KOPT-K1 (cell line): ENCODE measurements at regions not wholly inside any gene's neighbourhood (a gene's known extent, or its start where the extent isn't known, plus 50 kb on each side); places are given as distances from the start of the nearest gene placed in this dataset.

Experiments
- H3K27ac ChIP-seq: fragments of 200-600 bp; sonication (generic); 2 replicates; pipeline ENCODE4 v1.5.1; 2016; ENCODE audit warnings: antibody characterized with exemption, mild to moderate bottlenecking, low read depth, low read length; ENCODE audit not compliant: poor library complexity, severe bottlenecking
- H3K36me3 ChIP-seq: fragments of 200-600 bp; sonication (generic); 2 replicates; pipeline ENCODE4 v1.5.1; 2017; ENCODE audit warnings: antibody characterized with exemption, mild to moderate bottlenecking, low read length, moderate library complexity; ENCODE audit not compliant: insufficient read depth
- H3K9me3 ChIP-seq: fragments of 200-600 bp; sonication (generic); 2 replicates; pipeline ENCODE4 v1.5.1; 2017; ENCODE audit warnings: antibody characterized with exemption, low read length, mild to moderate bottlenecking; ENCODE audit not compliant: insufficient read depth, poor library complexity, severe bottlenecking

DNA sequence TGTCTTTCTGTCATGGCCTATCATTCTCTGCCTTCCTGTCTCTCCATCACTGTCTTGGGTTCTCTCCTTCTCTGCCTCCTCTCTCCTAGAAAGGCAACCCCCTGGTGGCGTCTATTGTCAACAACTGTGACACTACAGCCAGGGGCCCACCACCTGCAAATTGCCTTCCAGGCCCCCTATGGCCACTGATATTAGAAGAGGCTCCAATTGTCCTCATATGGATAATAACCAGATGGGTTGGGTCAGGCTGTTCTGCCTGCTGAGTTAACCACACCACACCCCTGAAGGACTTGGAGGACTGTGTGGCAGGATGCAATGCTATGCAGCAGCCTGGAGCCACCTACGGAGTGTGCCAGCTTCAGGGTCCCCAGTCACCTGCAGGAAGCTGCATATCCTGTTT is 665.0 kb downstream of the NTRK3 start:
- Histone ChIP-seq H3K36me3 (no peaks in the 10 kb centered on the region), H3K9me3 (peaks cover 4% of the 10 kb centered on the region), H3K27ac (no peak overlapping the region)

DNA sequence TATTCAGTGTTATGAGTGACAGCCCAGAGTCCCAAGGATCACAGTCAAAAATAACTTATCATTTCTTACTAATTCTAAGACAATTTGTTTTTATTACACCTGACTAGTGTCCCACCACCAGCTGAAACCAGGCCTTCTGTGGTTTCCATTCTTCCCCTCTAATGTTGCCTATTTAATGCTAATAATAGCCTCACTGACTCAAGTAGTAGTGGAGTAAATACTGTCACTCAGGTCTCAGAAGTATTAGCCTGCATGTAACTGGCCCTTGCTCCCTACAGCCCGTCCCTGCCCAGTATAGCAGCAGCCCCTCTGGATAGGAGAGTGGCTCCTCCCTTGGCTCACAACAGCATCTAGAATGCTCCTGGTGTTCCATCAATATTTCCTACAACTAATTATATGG is 665.5 kb downstream of the NTRK3 start:
- H3K36me3 ChIP-seq, result no peaks in the 10 kb centered on the region
- H3K9me3 ChIP-seq, result peaks cover 4% of the 10 kb centered on the region
- H3K27ac ChIP-seq, result no peak overlapping the region

DNA sequence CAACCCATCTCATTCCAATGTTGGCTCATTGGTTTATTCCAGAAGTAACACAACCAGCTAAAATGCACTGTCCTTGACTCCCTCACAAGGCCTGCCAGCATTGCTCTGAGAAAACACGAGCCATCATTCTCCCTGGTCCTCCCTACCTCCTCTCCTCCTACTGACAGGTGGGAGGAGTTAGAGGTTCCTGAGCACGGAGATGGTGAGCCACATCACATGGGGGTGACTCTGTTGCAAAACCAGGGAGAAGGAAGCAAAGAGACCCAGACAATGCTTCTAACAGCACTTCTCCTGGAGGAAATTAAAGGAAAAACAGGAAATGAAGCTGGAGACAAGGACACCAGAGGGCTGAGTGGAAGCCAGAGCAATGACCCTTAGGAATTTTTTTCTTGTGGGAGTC is 667.4 kb downstream of the NTRK3 start:
- H3K27ac ChIP-seq, result no peak overlapping the region
- peaks cover 4% of the 10 kb centered on the region for H3K9me3 ChIP-seq
- no peaks in the 10 kb centered on the region for H3K36me3 ChIP-seq

DNA sequence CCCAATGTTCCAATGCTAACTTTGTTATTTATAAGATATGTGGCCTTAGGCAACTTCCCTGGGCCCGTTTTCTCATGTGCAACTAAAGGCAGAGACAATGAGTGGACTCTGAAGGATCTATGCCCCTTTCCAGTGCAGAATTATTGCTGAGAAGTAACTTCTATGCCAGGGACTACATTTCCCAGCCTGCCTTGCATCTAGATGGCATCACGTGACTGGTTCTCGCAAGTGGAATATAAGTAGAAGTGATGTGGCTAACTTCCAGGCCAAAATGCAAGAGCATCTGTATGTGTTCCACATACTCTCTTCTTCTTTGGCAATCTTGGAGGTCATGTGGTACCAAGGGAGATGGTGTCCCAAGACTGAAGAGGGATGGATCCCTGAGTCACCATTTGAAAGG is 674.4 kb downstream of the NTRK3 start:
- no peaks in the 10 kb centered on the region for H3K9me3 ChIP-seq
- H3K27ac ChIP-seq, result no peak overlapping the region
- H3K36me3 ChIP-seq, result no peaks in the 10 kb centered on the region

DNA sequence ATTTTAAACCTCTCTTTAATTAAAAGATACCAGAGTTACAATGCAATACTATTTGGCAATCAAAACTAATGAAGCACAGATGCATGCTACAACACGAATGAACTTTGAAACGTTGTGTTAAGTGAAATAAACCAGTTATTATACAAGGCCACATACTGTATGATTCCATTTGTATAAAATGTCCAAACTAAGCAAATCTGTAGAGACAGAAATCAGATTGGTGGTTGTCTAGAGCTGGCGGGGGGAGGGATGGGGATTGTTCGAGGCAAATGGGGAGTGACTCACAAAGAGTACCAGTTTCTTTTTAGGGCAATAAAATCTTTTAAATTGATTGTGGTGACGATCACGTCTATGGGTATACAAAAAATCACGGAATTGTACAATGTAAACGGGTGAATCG is 677.0 kb downstream of the NTRK3 start:
- Histone ChIP-seq H3K36me3 (no peaks in the 10 kb centered on the region), H3K27ac (no peak overlapping the region), H3K9me3 (no peaks in the 10 kb centered on the region)

DNA sequence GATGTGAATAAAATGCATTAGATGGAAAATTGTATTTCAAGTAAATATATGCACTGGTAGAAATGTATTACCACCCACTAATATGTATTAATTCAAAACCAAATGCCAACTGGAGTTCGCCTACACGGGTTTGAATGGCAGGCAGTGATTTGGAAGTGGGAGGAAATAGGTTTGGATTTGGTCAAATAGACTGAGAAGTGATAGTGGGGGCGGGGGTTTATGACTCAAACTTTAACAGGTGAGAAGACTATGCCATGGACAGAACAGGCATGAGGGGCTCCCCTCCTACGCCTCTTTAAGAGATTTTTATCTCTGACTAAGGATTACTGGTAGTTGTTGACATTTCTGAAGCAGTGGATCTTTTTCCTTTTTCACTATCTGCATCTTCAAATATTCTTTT is 677.8 kb downstream of the NTRK3 start:
- no peaks in the 10 kb centered on the region for H3K36me3 ChIP-seq
- no peak overlapping the region for H3K27ac ChIP-seq
- H3K9me3 ChIP-seq, result no peaks in the 10 kb centered on the region

DNA sequence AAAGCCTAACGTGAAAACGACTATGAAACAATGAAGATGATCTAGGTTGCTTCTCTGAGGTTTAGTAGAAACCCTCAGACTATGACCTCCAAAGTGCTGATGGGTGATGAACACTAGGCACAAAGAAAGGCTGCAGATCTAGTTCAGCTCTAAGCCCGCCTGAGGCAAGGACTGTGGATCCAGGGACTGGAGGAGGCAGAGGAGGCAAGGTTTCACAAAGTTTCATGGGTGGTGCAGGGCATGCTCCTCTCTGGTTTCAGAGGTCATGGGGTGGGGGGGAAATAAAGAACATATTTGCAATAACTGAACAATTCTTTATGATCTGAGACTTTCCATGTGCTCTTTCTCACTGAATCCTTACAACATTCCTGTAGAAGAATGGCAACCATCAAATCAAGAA is 679.2 kb downstream of the NTRK3 start:
- H3K36me3 ChIP-seq, result no peaks in the 10 kb centered on the region
- no peak overlapping the region for H3K27ac ChIP-seq
- H3K9me3 ChIP-seq, result no peaks in the 10 kb centered on the region

DNA sequence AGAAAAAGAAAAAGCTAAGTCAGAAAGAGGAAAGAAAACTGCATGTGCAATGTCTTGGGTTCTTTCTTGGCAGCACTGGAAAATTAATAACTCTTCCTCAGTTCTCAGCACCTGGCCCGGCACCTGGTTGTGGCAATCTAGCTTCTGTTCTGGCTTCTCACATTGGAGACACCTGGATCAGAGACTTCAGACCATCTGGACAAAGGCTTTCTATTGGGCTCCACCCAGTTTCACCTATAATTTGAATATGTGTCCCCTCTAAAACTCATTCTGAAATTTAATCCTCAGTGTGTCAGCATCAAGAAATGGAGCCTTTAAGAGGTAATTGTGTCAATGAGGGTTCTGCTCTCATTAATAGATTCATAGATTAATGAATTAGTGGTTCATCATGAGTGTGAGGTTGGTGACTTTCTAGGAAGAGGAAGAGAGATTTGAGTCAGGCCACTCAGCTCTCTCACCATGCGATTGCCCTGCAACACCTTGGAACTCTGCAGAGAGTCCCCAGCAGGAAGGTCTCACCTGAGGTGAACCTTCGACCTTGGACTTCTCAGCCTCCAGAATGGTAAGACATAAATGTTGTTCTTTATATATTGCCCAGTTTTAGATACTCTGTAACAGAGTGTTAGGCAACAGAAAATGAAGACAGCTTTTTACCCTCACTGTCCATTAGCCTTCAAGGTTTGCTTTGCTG is 679.9 kb downstream of the NTRK3 start:
- Histone ChIP-seq H3K27ac (no peak overlapping the region), H3K9me3 (no peaks in the 10 kb centered on the region), H3K36me3 (no peaks in the 10 kb centered on the region)

DNA sequence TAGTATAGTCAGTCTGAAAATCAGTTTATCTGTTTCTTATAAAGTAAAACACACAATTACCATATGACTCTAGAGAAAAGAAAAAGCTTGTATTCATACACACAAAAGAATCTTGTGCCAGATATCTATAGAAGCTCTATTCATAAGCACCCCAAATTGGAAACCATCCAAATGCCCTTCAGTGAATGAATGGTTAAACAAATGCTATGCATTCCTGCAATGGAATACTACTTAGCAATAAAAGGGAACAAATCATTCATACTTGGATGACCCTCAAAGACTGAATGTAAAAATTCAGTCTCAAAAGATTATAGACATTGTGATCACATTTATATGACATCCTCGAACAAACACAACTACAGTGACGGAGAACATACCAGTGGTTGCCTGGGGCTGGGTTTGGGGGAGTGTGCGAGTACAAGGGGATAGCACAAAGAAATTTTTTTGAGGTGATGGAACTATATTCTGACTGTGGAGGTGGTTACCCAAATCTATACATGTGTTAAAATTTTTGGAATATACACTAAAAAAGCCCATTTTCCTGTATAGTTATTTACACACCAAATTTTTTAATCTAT is 680.6 kb downstream of the NTRK3 start:
- Histone ChIP-seq H3K36me3 (no peaks in the 10 kb centered on the region), H3K9me3 (no peaks in the 10 kb centered on the region), H3K27ac (no peak overlapping the region)

DNA sequence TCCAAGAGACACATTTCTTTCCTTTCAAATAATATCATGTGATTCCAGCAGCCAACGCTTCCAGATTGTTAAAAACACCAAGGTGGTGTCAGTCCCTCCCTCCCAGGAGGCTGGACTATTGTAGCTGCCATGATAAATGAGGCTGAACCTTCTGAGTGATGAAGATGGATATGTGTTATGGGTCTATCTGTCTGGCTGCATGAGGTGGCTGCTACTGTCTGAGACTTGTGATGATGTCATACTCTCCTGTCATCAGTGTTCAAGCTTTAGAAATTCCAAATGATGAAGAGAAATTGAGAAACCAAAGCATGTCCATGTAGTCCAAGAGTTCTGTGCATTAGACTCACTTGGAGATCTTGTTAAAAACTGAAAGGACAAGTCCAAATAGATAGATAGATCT is 683.0 kb downstream of the NTRK3 start:
- no peaks in the 10 kb centered on the region for H3K9me3 ChIP-seq
- H3K36me3 ChIP-seq, result no peaks in the 10 kb centered on the region
- H3K27ac ChIP-seq, result no peak overlapping the region

DNA sequence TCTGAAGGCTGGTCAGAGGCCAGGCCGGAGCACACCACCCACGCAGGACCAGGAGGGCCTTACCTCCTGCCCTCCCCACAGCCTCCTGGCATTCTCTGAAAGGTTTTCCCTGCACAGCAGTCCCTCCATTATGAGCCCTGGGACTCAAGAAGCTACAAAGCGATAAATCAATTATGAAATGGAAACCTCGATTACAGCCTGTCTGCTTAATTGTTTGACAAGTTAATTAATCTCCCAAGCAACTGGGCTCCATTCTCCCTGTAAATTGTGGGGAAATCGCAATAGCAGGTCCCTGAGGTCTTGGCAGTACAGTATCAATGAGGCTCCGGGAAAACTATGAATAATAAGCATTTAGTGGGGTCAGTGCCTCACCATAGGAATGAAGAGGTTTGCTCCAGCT is 683.5 kb downstream of the NTRK3 start:
- no peak overlapping the region for H3K27ac ChIP-seq
- H3K36me3 ChIP-seq, result no peaks in the 10 kb centered on the region
- H3K9me3 ChIP-seq, result no peaks in the 10 kb centered on the region

DNA sequence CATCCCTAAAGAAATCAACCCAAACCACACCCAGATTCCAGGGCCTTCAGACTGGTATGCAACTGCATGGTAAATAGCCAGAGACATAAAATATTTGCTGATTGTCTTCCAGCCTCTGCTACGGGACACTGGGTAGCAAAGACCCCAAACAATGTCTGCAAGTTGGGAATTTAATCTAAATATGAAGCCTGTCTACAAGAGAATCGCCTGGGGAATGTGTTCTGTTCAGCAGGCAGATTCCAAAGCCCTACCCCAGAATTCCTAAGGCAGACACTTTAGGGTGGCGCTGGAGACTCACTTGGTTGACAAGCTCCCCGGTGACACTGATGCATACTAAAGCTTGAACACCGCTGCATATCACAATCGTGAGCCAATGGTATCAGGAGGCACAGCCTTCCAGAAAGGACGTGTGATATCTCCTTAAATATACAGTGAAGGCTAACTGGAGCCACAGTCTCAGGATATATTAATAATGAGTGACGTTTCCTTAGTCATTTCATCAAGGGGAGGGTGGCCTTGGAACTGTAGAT is 684.1 kb downstream of the NTRK3 start:
- Histone ChIP-seq H3K9me3 (no peaks in the 10 kb centered on the region), H3K27ac (no peak overlapping the region), H3K36me3 (no peaks in the 10 kb centered on the region)

DNA sequence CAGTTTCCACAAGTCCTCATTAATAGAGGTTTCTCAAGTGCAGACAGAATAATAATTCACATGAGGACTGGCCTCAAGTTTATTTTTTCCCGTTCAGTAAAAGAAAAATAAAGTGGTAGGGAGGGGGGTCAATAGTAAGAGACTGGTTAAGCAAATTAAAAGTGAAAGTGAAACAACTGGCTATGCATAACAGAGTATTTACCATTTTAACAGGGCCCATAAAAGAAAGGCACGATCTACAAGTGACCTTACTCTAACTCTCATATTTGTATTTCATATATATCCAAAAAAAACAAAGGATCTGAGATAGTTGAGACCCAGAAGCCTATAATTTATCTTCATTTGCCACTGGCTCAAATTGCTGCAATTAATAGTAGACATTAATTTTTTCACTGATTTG is 686.3 kb downstream of the NTRK3 start:
- Histone ChIP-seq H3K36me3 (no peaks in the 10 kb centered on the region), H3K27ac (no peak overlapping the region), H3K9me3 (no peaks in the 10 kb centered on the region)

DNA sequence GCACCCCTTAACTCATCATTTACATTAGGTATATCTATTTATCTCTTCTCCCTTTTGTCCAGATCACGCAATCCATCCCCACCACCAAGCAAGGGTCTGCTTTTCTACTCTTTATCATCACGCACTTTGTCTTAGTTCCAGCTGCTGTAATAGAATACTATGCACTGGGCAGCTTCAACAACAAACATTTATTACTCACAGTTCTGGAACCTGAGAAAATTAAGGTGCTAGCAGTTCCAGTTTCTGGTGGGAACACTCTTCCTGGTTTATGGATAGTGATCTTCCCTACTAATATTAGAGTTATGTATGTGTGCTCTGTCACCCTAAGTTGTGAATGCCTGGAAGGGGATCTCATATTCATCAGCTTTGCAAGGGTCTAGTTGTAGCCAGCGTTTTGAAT is 687.0 kb downstream of the NTRK3 start:
- Histone ChIP-seq H3K9me3 (no peaks in the 10 kb centered on the region), H3K27ac (no peak overlapping the region), H3K36me3 (no peaks in the 10 kb centered on the region)

DNA sequence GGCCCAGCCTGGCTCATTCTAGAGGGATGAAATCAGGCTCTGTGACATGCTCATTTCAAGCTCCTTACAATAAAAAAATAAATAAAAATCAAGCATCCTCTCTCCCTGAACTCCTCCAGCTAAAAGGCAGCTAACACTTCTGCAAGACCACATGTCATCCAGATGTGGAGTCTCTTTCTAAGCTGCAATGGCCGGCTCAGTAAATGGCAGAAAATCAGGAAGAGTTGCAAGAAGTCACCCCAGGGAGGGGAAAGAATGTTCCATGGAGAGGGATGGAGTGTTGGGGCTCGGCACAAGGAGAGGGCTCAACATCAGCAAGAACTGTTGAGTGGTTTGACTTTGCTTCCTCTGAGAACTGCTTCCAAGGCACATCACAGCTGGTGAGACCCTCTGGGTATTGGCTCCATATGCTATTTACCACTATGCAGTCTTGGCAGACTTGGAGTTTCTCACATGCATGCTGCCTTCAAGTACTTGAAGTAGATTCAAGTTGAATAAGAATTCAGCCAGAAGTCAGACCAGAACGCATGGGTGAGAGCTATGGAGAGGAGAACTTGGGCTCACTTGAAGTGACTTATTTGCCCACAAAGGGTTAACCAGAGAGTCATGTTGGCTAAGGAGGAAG is 689.0 kb downstream of the NTRK3 start:
- no peak overlapping the region for H3K27ac ChIP-seq
- H3K36me3 ChIP-seq, result no peaks in the 10 kb centered on the region
- H3K9me3 ChIP-seq, result no peaks in the 10 kb centered on the region

DNA sequence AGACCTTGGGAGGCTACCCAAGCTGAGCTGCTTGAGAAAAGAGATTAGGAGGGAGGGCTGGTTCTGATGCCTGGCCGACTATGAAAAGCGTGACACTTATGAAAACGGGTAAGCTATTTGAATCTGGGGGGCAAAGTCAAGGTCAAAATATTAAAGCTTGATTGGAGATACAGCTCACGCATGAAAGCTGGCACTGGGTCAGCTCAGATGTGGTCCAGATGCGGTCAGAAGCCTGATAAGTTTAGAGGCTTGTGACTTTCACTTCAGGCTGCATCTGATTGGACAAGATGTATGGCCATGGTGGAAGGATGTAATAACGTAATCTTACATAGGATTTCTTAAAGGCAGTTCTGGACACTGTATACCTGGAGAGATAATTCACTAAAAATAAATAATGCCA is 690.3 kb downstream of the NTRK3 start:
- Histone ChIP-seq H3K9me3 (no peaks in the 10 kb centered on the region), H3K27ac (no peak overlapping the region), H3K36me3 (no peaks in the 10 kb centered on the region)
